H9 (cell line): ENCODE measurements at regions not wholly inside any gene's neighbourhood (a gene's known extent, or its start where the extent isn't known, plus 50 kb on each side); places are given as distances from the start of the nearest gene placed in this dataset.

ENCODE experiments used
- DNase-seq: peaks from one replicate; pipeline ENCODE4 v3.0.0-alpha.2; 2017
- H2AFZ ChIP-seq: one replicate; pipeline ENCODE4 v1.6.1; 2013; ENCODE audit warnings: mild to moderate bottlenecking, low read length, control low read depth, moderate library complexity
- H2AK5ac ChIP-seq: 2 replicates; pipeline ENCODE4 v1.6.1; 2013; ENCODE audit warnings: low read length, control low read depth, mixed read lengths; ENCODE audit not compliant: insufficient read length
- H2BK120ac ChIP-seq: one replicate; pipeline ENCODE4 v1.6.1; 2013; ENCODE audit warnings: low read depth, mild to moderate bottlenecking, low read length, control low read depth, inconsistent platforms; ENCODE audit not compliant: poor library complexity, severe bottlenecking
- H2BK12ac ChIP-seq: 2 replicates; pipeline ENCODE4 v1.6.1; 2013; ENCODE audit warnings: low read length, control low read depth, mixed read lengths, low read depth; ENCODE audit not compliant: insufficient read length
- H2BK15ac ChIP-seq: 2 replicates; pipeline ENCODE4 v1.6.1; 2013; ENCODE audit warnings: low read depth, low read length, control low read depth
- H2BK20ac ChIP-seq: one replicate; pipeline ENCODE4 v1.6.1; 2013; ENCODE audit warnings: low read depth, mild to moderate bottlenecking, low read length, control low read depth, inconsistent platforms; ENCODE audit not compliant: poor library complexity, severe bottlenecking
- H2BK5ac ChIP-seq: 2 replicates; pipeline ENCODE4 v1.6.1; 2013; ENCODE audit warnings: low read length, control low read depth, mixed read lengths; ENCODE audit not compliant: insufficient read length
- H3K14ac ChIP-seq: 2 replicates; pipeline ENCODE4 v1.6.1; 2013; ENCODE audit warnings: low read length, control low read depth; ENCODE audit not compliant: insufficient read depth
- H3K18ac ChIP-seq: 2 replicates; pipeline ENCODE4 v1.6.1; 2013; ENCODE audit warnings: low read depth, mild to moderate bottlenecking, mixed read lengths, low read length, control low read depth; ENCODE audit not compliant: insufficient read length
- H3K23ac ChIP-seq: 2 replicates; pipeline ENCODE4 v1.6.1; 2013; ENCODE audit warnings: low read length, control low read depth, mixed read lengths, low read depth; ENCODE audit not compliant: insufficient read length
- H3K23me2 ChIP-seq: 2 replicates; pipeline ENCODE4 v1.6.1; 2013; ENCODE audit warnings: low read depth, mild to moderate bottlenecking, mixed read lengths, low read length, control low read depth; ENCODE audit not compliant: insufficient read length, poor library complexity, severe bottlenecking
- H3K27ac ChIP-seq: 2 replicates; pipeline ENCODE4 v1.5.1; 2013; ENCODE audit warnings: low read length, control low read depth, mixed read lengths, low read depth; ENCODE audit not compliant: insufficient read length
- H3K27me3 ChIP-seq: 2 replicates; pipeline ENCODE4 v1.6.1; 2013; ENCODE audit warnings: low read length, control low read depth, inconsistent platforms; ENCODE audit not compliant: insufficient read depth
- H3K4ac ChIP-seq: 2 replicates; pipeline ENCODE4 v1.6.1; 2013; ENCODE audit warnings: low read depth, mild to moderate bottlenecking, control low read depth, inconsistent platforms, low read length, moderate library complexity
- H3K4me1 ChIP-seq: 2 replicates; pipeline ENCODE4 v1.6.1; 2013; ENCODE audit warnings: low read length, control low read depth, inconsistent platforms; ENCODE audit not compliant: insufficient read depth
- H3K4me2 ChIP-seq: 2 replicates; pipeline ENCODE4 v1.6.1; 2013; ENCODE audit warnings: low read length, control low read depth, mixed read lengths; ENCODE audit not compliant: insufficient read length, insufficient read depth
- H3K56ac ChIP-seq: 2 replicates; pipeline ENCODE4 v1.6.1; 2013; ENCODE audit warnings: low read depth, mild to moderate bottlenecking, mixed read lengths, low read length, control low read depth; ENCODE audit not compliant: insufficient read length
- H3K79me1 ChIP-seq: 2 replicates; pipeline ENCODE4 v1.6.1; 2013; ENCODE audit warnings: low read depth, mild to moderate bottlenecking, moderate library complexity, low read length, control low read depth, inconsistent platforms; ENCODE audit not compliant: insufficient read depth, poor library complexity, severe bottlenecking
- H3K79me2 ChIP-seq: 2 replicates; pipeline ENCODE4 v1.6.1; 2013; ENCODE audit warnings: low read length, control low read depth, inconsistent platforms; ENCODE audit not compliant: insufficient read depth
- H3K9ac ChIP-seq: 2 replicates; pipeline ENCODE4 v1.6.1; 2013; ENCODE audit warnings: low read length, control low read depth, mixed read lengths; ENCODE audit not compliant: insufficient read length; ENCODE audit errors: extremely low read depth
- H3K9me3 ChIP-seq: one replicate; pipeline ENCODE4 v1.6.1; 2013; ENCODE audit warnings: low read depth, low read length, inconsistent platforms; ENCODE audit not compliant: control insufficient read depth
- H3T11ph ChIP-seq: one replicate; pipeline ENCODE4 v1.6.1; 2013; ENCODE audit warnings: mild to moderate bottlenecking, low read length, control low read depth, inconsistent platforms
- H4K20me1 ChIP-seq: one replicate; pipeline ENCODE4 v1.6.1; 2013; ENCODE audit not compliant: control insufficient read depth, insufficient read length, insufficient read depth
- H4K5ac ChIP-seq: 2 replicates; pipeline ENCODE4 v1.6.1; 2013; ENCODE audit warnings: low read depth, mild to moderate bottlenecking, mixed read lengths, low read length, control low read depth; ENCODE audit not compliant: insufficient read length
- H4K8ac ChIP-seq: replicated peaks from 2 replicates; pipeline ENCODE4 v1.6.1; 2013; ENCODE audit warnings: low read length, control low read depth, mixed read lengths, low read depth; ENCODE audit not compliant: insufficient read length
- H4K91ac ChIP-seq: 2 replicates; pipeline ENCODE4 v1.6.1; 2013; ENCODE audit warnings: low read depth, mild to moderate bottlenecking, moderate library complexity, mixed read lengths, low read length, control low read depth; ENCODE audit not compliant: insufficient read length
- H3K27ac Mint-ChIP-seq, 3 experiments: 2 replicates in 2 of 3; 3 replicates in 1 of 3; pipeline ENCODE4 v1.8.0; 2020 to 2021; ENCODE audit warnings: mixed read lengths in 3 of 3, mild to moderate bottlenecking in 1 of 3, moderate library complexity in 1 of 3
- H3K27me3 Mint-ChIP-seq: 2 replicates; pipeline ENCODE4 v1.8.0; 2021; ENCODE audit warnings: low read depth, mild to moderate bottlenecking, moderate library complexity, mixed read lengths
- H3K36me3 Mint-ChIP-seq, 3 experiments: 2 replicates in 2 of 3; 3 replicates in 1 of 3; pipeline ENCODE4 v1.8.0; 2020 to 2021; ENCODE audit warnings: low read depth in 3 of 3, mixed read lengths in 3 of 3; ENCODE audit not compliant: insufficient read depth in 1 of 3
- H3K4me1 Mint-ChIP-seq, 2 experiments: 2 replicates each; pipeline ENCODE4 v1.8.0; 2020; ENCODE audit warnings: mixed read lengths in 2 of 2
- H3K4me3 Mint-ChIP-seq, 2 experiments: 2 replicates in 1 of 2; 3 replicates in 1 of 2; pipeline ENCODE4 v1.8.0; 2020 to 2021; ENCODE audit warnings: mild to moderate bottlenecking in 2 of 2, mixed read lengths in 2 of 2, moderate library complexity in 1 of 2
- H3K9me3 Mint-ChIP-seq, 2 experiments: 2 replicates in 1 of 2; 3 replicates in 1 of 2; pipeline ENCODE4 v1.8.0; 2020; ENCODE audit warnings: mild to moderate bottlenecking in 2 of 2, mixed read lengths in 2 of 2, moderate library complexity in 1 of 2
- CTCF ChIP-seq: fragments of 200-600 bp; sonication (generic); conservative IDR thresholded peaks from 3 replicates; pipeline ENCODE4 v1.8.0; 2021; ENCODE audit warnings: antibody characterized with exemption, mild to moderate bottlenecking
- WGBS: extraction: QIAGEN DNeasy Blood & Tissue Kit; methylation state at CpG from one replicate; pipeline ENCODE4 v1.1.7; 2013; ENCODE audit warnings: missing lambda C conversion rate, low lambda C conversion rate, mixed read lengths; ENCODE audit not compliant: insufficient read length; ENCODE audit errors: extremely low coverage; 5-methylcytosine and 5-hydroxymethylcytosine counted together

- no peak overlapping the region for H3K4me3 Mint-ChIP-seq
- H3K4me1 Mint-ChIP-seq: peaks cover 0 to 7% of the 10 kb centered on the region in 2 experiments; a peak in 3 of 4 replicates
- no peak overlapping the region for H2AFZ ChIP-seq
- no peak overlapping the region for H2BK5ac ChIP-seq
- no peak overlapping the region for H4K5ac ChIP-seq
- no peak overlapping the region for H4K91ac ChIP-seq
- H3K27me3 ChIP-seq: no peaks in the 10 kb centered on the region
- no peaks in the 10 kb centered on the region for H3K23me2 ChIP-seq
- no peak overlapping the region for H2AK5ac ChIP-seq
- H3K27ac Mint-ChIP-seq: no peak overlapping the region
- H2BK120ac ChIP-seq: no peak overlapping the region
- no peak overlapping the region for H3K18ac ChIP-seq
- no peak overlapping the region for H3K14ac ChIP-seq
- no peaks in the 10 kb centered on the region for H3K79me2 ChIP-seq
- no peak overlapping the region for H3K27ac ChIP-seq
- no peak overlapping the region for H2BK20ac ChIP-seq
- WGBS: no CpG with 5 or more reads among the region's 1 CpG
- no peak overlapping the region for H3K9ac ChIP-seq
- no peaks in the 10 kb centered on the region for H3K79me1 ChIP-seq
- no peak overlapping the region for H3K4me2 ChIP-seq
- H3K56ac ChIP-seq: no peak overlapping the region
- no peaks in the 10 kb centered on the region; the same call in 1 of the 2 replicates for H3K27me3 Mint-ChIP-seq
- TF ChIP-seq CTCF: peak; percentile 17; the same call in 1 of the 3 replicates
- H4K20me1 ChIP-seq: no peaks in the 10 kb centered on the region
- H3K23ac ChIP-seq: no peak overlapping the region
- peaks cover 2 to 6% (median 4%) of the 10 kb centered on the region in 3 experiments; a peak in 5 of 7 replicates for H3K36me3 Mint-ChIP-seq
- DNase-seq: peak; percentile 43
- H3T11ph ChIP-seq: no peak overlapping the region
- H3K9me3 Mint-ChIP-seq: peaks cover 51 to 54% of the 10 kb centered on the region in 2 experiments
- H3K9me3 ChIP-seq: no peaks in the 10 kb centered on the region
- no peak overlapping the region for H2BK15ac ChIP-seq
- H4K8ac ChIP-seq: no peak overlapping the region
- H3K4ac ChIP-seq: no peak overlapping the region
- H3K4me1 ChIP-seq: no peaks in the 10 kb centered on the region; the same call in 1 of the 2 replicates
- H2BK12ac ChIP-seq: no peak overlapping the region
These were observed 272.2 kb upstream of the CASK start for GRCh38 chrX:42195506-42195905.
